ENCODE measurements at regions not wholly inside any gene's neighbourhood (a gene's known extent, or its start where the extent isn't known, plus 50 kb on each side); places are given as distances from the start of the nearest gene placed in this dataset.
"Not testable (repeated sequence)": the region's sequence is repeated elsewhere in the genome, so short reads cannot be mapped to it uniquely, and the experiment has no call there.

GRCh38 chr3:195970873-195971272 lies 62.5 kb upstream of the TNK2 start:
- DNase-seq: not testable (repeated sequence)

GRCh38 chr3:195969838-195970776 lies 61.8 kb upstream of the TNK2 start:
- not testable (repeated sequence) for DNase-seq

GRCh38 chr3:195969341-195969740 lies 61.0 kb upstream of the TNK2 start:
- DNase-seq: not testable (repeated sequence)

- not testable (repeated sequence) for DNase-seq
These were observed 59.8 kb upstream of the TNK2 start for GRCh38 chr3:195968104-195968503.

- DNase-seq: not testable (repeated sequence)
These were observed 59.0 kb upstream of the TNK2 start for GRCh38 chr3:195967387-195967720.

- not testable (repeated sequence) for DNase-seq
These were observed 58.4 kb upstream of the TNK2 start for GRCh38 chr3:195966563-195967386.

GRCh38 chr3:195965217-195965616 lies 56.9 kb upstream of the TNK2 start:
- DNase-seq: not testable (repeated sequence)

GRCh38 chr3:195964318-195965107 lies 56.2 kb upstream of the TNK2 start:
- DNase-seq: not testable (repeated sequence)

GRCh38 chr3:195962222-195962621 lies 53.9 kb upstream of the TNK2 start:
- not testable (repeated sequence) for DNase-seq

GRCh38 chr3:195960971-195961775 lies 52.8 kb upstream of the TNK2 start:
- not testable (repeated sequence) for DNase-seq

- not testable (repeated sequence) for DNase-seq
These were observed 51.8 kb upstream of the TNK2 start for GRCh38 chr3:195960164-195960563.

- not testable (repeated sequence) for DNase-seq
These were observed 51.2 kb upstream of the TNK2 start for GRCh38 chr3:195959367-195960157.

GRCh38 chr3:195958736-195959135 lies 50.4 kb upstream of the TNK2 start:
- not testable (repeated sequence) for DNase-seq
